ENCODE measurements at regions not wholly inside any gene's neighbourhood (a gene's known extent, or its start where the extent isn't known, plus 50 kb on each side); places are given as distances from the start of the nearest gene placed in this dataset.

- no peak overlapping the region for H3K27ac ChIP-seq
- no peaks in the 10 kb centered on the region for H3K4me1 ChIP-seq
- WGBS (ENCODE audit: missing lambda C conversion rate) = 35% methylated on average over 3 of the region's 3 CpGs
- no peak for FAIRE-seq
- POLR2A ChIA-PET = no interaction called here
- H3K4me2 ChIP-seq = no peak overlapping the region
- no peak for ATAC-seq
- no peak overlapping the region for H3K4me3 ChIP-seq
- CTCF ChIA-PET = interaction anchor here (0.6 kb wide), 1 partner anchor 313 kb away, joined by 3 read pairs; no protein-coding TSS in a partner anchor
- peaks cover 6% of the 10 kb centered on the region; the same call in 1 of the 3 replicates for H3K9me3 ChIP-seq
- TF ChIP-seq FOXS1 (CRISPR knock-in tag; IDR thresholded peaks at IDR 0.05) (no peak), RCOR1 (IDR thresholded peaks at IDR 0.05; ENCODE audit: low read depth, low read length) (no peak), EP300 (IDR thresholded peaks at IDR 0.05) (no peak), POLR2A (IDR thresholded peaks at IDR 0.05; ENCODE audit: low read length) (no peak), PBX3 (IDR thresholded peaks at IDR 0.05) (no peak), REST (IDR thresholded peaks at IDR 0.05) (no peak), HEYL (CRISPR knock-in tag; IDR thresholded peaks at IDR 0.05) (no peak), HOXB13 (CRISPR knock-in tag; IDR thresholded peaks at IDR 0.05; ENCODE audit: low read depth) (no peak), E2F6 (IDR thresholded peaks at IDR 0.05; ENCODE audit: borderline replicate concordance, low read depth) (no peak), ZNF302 (CRISPR knock-in tag; IDR thresholded peaks at IDR 0.05) (no peak), NR3C1 (IDR thresholded peaks at IDR 0.05) (no peak), HMGXB4 (CRISPR knock-in tag; IDR thresholded peaks at IDR 0.05; ENCODE audit: borderline replicate concordance) (no peak), CBX2 (IDR thresholded peaks at IDR 0.05; ENCODE audit: borderline replicate concordance, low read depth) (no peak), EHF (CRISPR knock-in tag; IDR thresholded peaks at IDR 0.05) (no peak), GATA3 (IDR thresholded peaks at IDR 0.05; ENCODE audit: borderline replicate concordance) (no peak), BHLHE40 (IDR thresholded peaks at IDR 0.05; ENCODE audit: low read depth, low read length) (no peak)
- no peak for DNase-seq (ENCODE audit: low read depth in 1 of 2, low spot score in 1 of 2)
Observed at GRCh38 chr7:138235207-138235606, 158.9 kb downstream of the AKR1D1 start.

GRCh38 chr7:138237995-138238394 is 161.7 kb downstream of the AKR1D1 start:
- Histone ChIP-seq H3K27ac (no peak overlapping the region), H3K4me1 (no peaks in the 10 kb centered on the region), H3K9me3 (peaks cover 6% of the 10 kb centered on the region; the same call in 1 of the 3 replicates), H3K4me2 (no peak overlapping the region), H3K4me3 (no peak overlapping the region)
- ChIA-PET POLR2A (no interaction called here), CTCF (no interaction called here)
- FAIRE-seq = no peak
- ATAC-seq = no peak
- 33% methylated on average over 5 of the region's 5 CpGs for WGBS (ENCODE audit: missing lambda C conversion rate)
- DNase-seq (ENCODE audit: low read depth in 1 of 2, low spot score in 1 of 2) = no peak
- TF ChIP-seq ATOH8 (CRISPR knock-in tag; IDR thresholded peaks at IDR 0.05; ENCODE audit: low read depth) = no peak
- 0 out of 4 replicates have a peak, but pooled peaks of 1 of the 2 experiments have one; percentile 11 for TF ChIP-seq CEBPB (IDR thresholded peaks at IDR 0.05)
